LoVo (cell line): ENCODE measurements at regions not wholly inside any gene's neighbourhood (a gene's known extent, or its start where the extent isn't known, plus 50 kb on each side); places are given as distances from the start of the nearest gene placed in this dataset.
"Not testable (repeated sequence)": the region's sequence is repeated elsewhere in the genome, so short reads cannot be mapped to it uniquely, and the experiment has no call there.

Experiments
- DNase-seq: peaks from one replicate; pipeline ENCODE4 v3.0.0-alpha.2; 2016; ENCODE audit warnings: low spot score

- no peak for DNase-seq
Observed at GRCh38 chr14:89491711-89492381, 74.8 kb upstream of the FOXN3 start.

- DNase-seq = no peak
Observed at GRCh38 chr14:89490466-89490865, 73.4 kb upstream of the FOXN3 start.

GRCh38 chr14:89489761-89490437 is 72.9 kb upstream of the FOXN3 start:
- DNase-seq = no peak

- DNase-seq = no peak
Observed at GRCh38 chr14:89486961-89487360, 69.9 kb upstream of the FOXN3 start.

- no peak for DNase-seq
Observed at GRCh38 chr14:89486505-89486904, 69.5 kb upstream of the FOXN3 start.

GRCh38 chr14:89485264-89485663 is 68.2 kb upstream of the FOXN3 start:
- DNase-seq = no peak

GRCh38 chr14:89484051-89484844 is 67.2 kb upstream of the FOXN3 start:
- no peak for DNase-seq

- no peak for DNase-seq
Observed at GRCh38 chr14:89481196-89481595, 64.2 kb upstream of the FOXN3 start.

- no peak for DNase-seq
Observed at GRCh38 chr14:89480278-89480677, 63.2 kb upstream of the FOXN3 start.

- no peak for DNase-seq
Observed at GRCh38 chr14:89479802-89480201, 62.8 kb upstream of the FOXN3 start.

- DNase-seq = no peak
Observed at GRCh38 chr14:89477391-89477790, 60.4 kb upstream of the FOXN3 start.

GRCh38 chr14:89476354-89476896 is 59.4 kb upstream of the FOXN3 start:
- DNase-seq = no peak

- DNase-seq = no peak
Observed at GRCh38 chr14:89474464-89474863, 57.4 kb upstream of the FOXN3 start.

GRCh38 chr14:89473989-89474388 is 57.0 kb upstream of the FOXN3 start:
- DNase-seq = no peak

GRCh38 chr14:89473569-89473968 is 56.5 kb upstream of the FOXN3 start:
- no peak for DNase-seq

- DNase-seq = no peak
Observed at GRCh38 chr14:89470401-89470800, 53.4 kb upstream of the FOXN3 start.

GRCh38 chr14:89469210-89470198 is 52.5 kb upstream of the FOXN3 start:
- no peak for DNase-seq

GRCh38 chr14:89468566-89468965 is 51.5 kb upstream of the FOXN3 start:
- DNase-seq = no peak

GRCh38 chr14:89468030-89468429 is 51.0 kb upstream of the FOXN3 start:
- DNase-seq = not testable (repeated sequence)

- no peak for DNase-seq
Observed at GRCh38 chr14:89466944-89467343, 49.9 kb upstream of the FOXN3 start.
